Testis (tissue), 2 donors: ENCODE measurements at regions not wholly inside any gene's neighbourhood (a gene's known extent, or its start where the extent isn't known, plus 50 kb on each side); places are given as distances from the start of the nearest gene placed in this dataset.

Experiments
- DNase-seq: peaks from one replicate; pipeline ENCODE4 v3.0.0-alpha.2; 2019
- H3K27ac ChIP-seq, 2 donors: fragments of 200-600 bp; sonication (generic); one replicate each; pipeline ENCODE4 v1.5.1; 2019
- H3K27me3 ChIP-seq: fragments of 200-600 bp; sonication (generic); one replicate; pipeline ENCODE4 v1.5.1; 2019
- H3K36me3 ChIP-seq: fragments of 200-600 bp; sonication (generic); one replicate; pipeline ENCODE4 v1.5.1; 2017; ENCODE audit warnings: low read depth; ENCODE audit errors: missing control alignments
- H3K4me1 ChIP-seq: fragments of 200-600 bp; sonication (generic); one replicate; pipeline ENCODE4 v1.5.1; 2019
- H3K4me3 ChIP-seq, 2 donors: fragments of 200-600 bp; sonication (generic); one replicate each; pipeline ENCODE4 v1.5.1; 2017 to 2019
- H3K9me3 ChIP-seq: fragments of 200-600 bp; sonication (generic); one replicate; pipeline ENCODE4 v1.5.1; 2017
- POLR2A ChIP-seq: fragments of 450-650 bp; IDR thresholded peaks from one replicate; pipeline ENCODE4 v1.6.1; 2017; ENCODE audit warnings: antibody characterized with exemption, mild to moderate bottlenecking, moderate library complexity
- WGBS, 2 donors: methylation state at CpG; one replicate each; pipeline ENCODE4 v1.1.5; 2018; 5-methylcytosine and 5-hydroxymethylcytosine counted together
- intact Hi-C: fragments of 100-400 bp; cut with DNase I; formaldehyde crosslinking; loops from one replicate; pipeline ENCODE4 v1.15.1; 2023; ENCODE audit warnings: low total_unique reads
- TF ChIP-seq, protein P1 (sequence below), 3 experiments: fragments of 450-650 bp in 2 of 3; fragments of 200-600 bp in 1 of 3; sonication (generic) in 1 of 3; IDR thresholded peaks; one replicate each; pipeline ENCODE4 v1.5.1; 2016 to 2019; ENCODE audit warnings: antibody characterized with exemption in 3 of 3, mild to moderate bottlenecking in 2 of 3, moderate library complexity in 1 of 3

DNA sequence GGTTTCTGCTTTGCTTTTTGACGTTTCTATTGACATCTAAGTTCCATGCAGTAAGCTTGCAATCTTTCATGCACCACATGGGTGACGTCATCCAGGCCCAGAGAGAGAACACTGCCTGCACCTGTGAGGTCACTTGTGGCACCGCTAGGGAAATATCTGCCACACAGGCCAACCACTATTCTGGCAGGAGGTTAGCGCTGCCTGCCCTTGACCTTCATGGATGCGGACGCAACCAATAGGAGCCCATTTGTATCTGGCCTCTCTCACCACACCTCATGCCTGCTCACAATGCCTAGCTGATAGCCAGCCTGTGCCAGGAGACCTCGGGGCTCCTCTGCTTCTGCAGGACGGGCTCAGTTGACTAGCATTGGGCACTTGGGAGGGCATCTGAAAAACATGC is 55.8 kb upstream of the PRR23E start:
- intact Hi-C loops: no loop called here
- DNase-seq: peak; percentile 69

DNA sequence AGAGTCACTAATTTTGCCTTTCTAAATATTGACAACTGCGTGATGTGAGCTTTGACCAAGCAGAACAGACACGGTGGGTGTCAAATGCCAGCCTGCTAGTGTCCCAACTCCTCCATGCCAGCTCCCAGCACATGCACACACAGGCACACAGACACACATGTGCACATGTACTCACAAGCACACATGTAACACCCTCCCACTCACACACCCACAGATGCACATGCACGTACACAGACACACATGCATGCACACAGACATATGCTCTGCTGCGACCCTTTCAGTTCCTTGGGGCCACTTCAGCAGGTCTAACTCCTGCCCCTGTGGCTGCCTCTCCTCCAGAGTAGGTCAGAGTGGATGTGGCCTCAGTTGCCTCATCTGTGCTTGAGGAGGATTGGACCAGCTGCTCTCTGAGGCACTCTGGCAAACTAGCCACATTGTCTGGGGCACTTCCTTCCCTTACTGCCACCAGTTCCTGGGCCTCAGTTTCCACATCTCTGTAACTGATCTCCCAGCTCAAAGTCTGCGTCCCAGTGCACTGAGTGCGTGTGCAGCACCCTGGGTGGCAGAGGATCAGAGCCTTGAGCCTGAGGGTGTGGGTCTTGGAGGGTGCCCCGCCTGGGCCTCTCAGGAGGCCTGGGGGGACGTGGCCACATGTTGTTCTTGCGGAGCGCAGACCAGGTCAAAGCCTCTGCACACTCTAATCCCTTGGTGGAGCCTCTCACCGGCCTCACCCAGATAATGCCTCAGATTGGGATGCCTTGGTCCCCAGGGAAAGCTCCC is 55.0 kb upstream of the PRR23E start:
- no peaks in the 10 kb centered on the region for H3K9me3 ChIP-seq
- no peak for TF ChIP-seq POLR2A
- TF ChIP-seq, protein P1, sequence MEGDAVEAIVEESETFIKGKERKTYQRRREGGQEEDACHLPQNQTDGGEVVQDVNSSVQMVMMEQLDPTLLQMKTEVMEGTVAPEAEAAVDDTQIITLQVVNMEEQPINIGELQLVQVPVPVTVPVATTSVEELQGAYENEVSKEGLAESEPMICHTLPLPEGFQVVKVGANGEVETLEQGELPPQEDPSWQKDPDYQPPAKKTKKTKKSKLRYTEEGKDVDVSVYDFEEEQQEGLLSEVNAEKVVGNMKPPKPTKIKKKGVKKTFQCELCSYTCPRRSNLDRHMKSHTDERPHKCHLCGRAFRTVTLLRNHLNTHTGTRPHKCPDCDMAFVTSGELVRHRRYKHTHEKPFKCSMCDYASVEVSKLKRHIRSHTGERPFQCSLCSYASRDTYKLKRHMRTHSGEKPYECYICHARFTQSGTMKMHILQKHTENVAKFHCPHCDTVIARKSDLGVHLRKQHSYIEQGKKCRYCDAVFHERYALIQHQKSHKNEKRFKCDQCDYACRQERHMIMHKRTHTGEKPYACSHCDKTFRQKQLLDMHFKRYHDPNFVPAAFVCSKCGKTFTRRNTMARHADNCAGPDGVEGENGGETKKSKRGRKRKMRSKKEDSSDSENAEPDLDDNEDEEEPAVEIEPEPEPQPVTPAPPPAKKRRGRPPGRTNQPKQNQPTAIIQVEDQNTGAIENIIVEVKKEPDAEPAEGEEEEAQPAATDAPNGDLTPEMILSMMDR (IDR thresholded peaks at IDR 0.05): no peak
- H3K4me1 ChIP-seq: peaks cover 33% of the 10 kb centered on the region
- no peak overlapping the region for H3K4me3 ChIP-seq
- H3K36me3 ChIP-seq: no peaks in the 10 kb centered on the region
- no peaks in the 10 kb centered on the region for H3K27me3 ChIP-seq
- intact Hi-C loops: no loop called here
- DNase-seq: no peak
- H3K27ac ChIP-seq: no peak overlapping the region
- 87 to 97% methylated on average over 5 to 11 of the region's 11 CpGs for WGBS, 2 donors

More for the DNA sequence above, 55.8 kb upstream of the PRR23E start:
- Histone ChIP-seq H3K27me3 (no peaks in the 10 kb centered on the region), H3K4me1 (peaks cover 40% of the 10 kb centered on the region), H3K4me3 (no peak overlapping the region), H3K27ac (no peak overlapping the region), H3K36me3 (no peaks in the 10 kb centered on the region), H3K9me3 (no peaks in the 10 kb centered on the region)
- WGBS, 2 donors: 73 to 88% methylated on average over 8 of the region's 8 CpGs
- TF ChIP-seq, protein P1 (IDR thresholded peaks at IDR 0.05): no peak
- no peak for TF ChIP-seq POLR2A

DNA sequence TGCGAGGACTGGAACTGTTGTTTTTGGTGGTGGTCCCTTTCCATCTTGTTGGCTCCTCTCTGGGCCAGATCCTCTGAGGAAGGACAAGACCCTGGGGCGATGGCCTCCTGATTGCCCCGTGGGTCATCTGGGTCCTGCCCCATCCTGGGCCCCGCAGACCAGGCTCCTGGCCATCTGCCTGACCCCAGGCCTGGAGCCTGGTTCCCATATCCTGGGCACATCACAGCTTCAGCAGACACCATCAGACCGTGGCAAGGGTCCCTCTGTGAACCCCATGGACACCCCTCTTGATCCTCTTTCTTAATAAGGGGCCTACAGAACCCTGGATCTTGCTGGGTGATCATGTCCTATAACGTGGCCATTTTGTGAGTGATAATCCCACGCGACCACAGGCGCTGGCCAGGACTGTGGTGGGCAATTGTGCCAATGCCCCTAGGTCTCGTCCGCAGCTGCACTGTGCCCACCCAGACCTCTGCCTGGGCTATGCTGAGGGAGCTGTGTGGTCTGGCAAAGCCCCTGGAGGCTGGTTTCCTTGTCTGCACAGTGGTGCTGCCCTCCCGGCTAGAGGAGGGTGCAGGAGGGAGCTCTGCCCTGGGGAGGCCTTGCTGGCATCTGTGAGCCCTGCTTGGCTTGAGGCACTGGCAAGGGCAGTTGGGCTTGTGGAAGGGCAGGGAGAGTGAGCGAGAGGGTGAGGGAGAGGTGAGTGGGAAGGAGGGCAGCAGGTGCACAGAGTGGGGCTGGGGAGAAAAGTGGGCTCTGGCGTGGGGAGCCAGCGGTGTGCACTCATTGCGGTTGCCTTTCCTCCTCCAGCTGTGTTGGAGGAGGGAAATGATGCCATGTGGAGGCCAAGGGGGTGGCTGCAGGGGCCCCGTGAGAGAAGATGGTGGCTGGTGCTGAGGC is 53.1 kb upstream of the PRR23E start:
- Histone ChIP-seq H3K9me3 (no peaks in the 10 kb centered on the region), H3K36me3 (no peaks in the 10 kb centered on the region), H3K27me3 (no peaks in the 10 kb centered on the region), H3K27ac (no peak overlapping the region), H3K4me3 (no peak overlapping the region), H3K4me1 (peaks cover 19% of the 10 kb centered on the region)
- TF ChIP-seq, protein P1 (IDR thresholded peaks at IDR 0.05): no peak
- TF ChIP-seq POLR2A: no peak
- DNase-seq: no peak
- intact Hi-C loops: no loop called here
- WGBS, 2 donors: 88 to 91% methylated on average over 12 to 17 of the region's 17 CpGs

DNA sequence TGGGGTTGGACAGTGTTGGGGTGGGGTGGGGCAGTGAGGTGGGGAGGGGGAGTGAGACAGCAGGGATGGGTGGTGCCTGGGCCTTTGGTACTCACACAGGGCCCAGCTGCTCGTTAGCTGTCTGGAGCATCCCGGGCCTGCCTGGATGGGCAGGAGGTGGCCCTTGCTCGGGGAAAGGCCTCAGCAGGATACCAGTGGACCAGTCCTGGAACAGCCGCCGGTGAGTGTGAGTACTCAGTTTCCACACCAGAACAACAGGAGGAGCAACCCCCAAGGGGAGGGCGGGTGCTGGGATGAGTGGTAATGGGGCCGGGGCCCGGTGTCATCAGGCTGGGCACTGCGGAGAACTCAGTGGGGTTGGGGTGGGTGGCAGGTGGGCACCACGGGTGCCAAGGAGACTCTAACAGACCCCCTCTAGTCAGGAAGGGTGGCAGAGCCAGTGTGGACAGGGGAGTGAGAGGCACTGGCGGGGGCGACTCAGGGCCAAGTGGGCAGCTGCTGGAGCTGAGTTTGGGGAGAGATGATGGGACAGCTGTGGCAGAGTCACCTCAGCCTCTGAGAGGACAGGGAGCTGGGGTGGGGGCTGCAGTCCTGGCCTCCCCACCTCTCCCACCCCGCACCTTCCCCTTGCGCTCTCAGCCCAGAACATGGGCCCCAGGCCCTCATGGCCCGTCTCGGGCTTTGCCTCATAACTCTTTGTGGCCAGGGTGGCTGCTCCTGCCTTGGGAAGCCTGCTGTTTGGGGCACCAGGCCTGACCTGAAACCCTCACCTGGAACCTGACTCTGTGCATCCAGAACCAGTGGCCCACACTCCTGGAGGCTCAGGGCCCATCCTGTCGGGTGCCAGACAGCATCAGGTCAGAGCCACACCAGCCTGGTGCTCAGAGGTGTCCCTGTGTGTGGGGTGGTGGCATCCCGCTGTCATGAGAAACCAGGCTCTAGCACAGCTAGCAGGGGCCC is 52.1 kb upstream of the PRR23E start:
- Histone ChIP-seq H3K27me3 (no peaks in the 10 kb centered on the region), H3K4me1 (peaks cover 11% of the 10 kb centered on the region), H3K36me3 (no peaks in the 10 kb centered on the region), H3K27ac (no peak overlapping the region), H3K4me3 (no peak overlapping the region), H3K9me3 (no peaks in the 10 kb centered on the region)
- no peak for DNase-seq
- WGBS, 2 donors: 90 to 98% methylated on average over 5 to 18 of the region's 18 CpGs
- intact Hi-C loops: no loop called here
- TF ChIP-seq, protein P1 (IDR thresholded peaks at IDR 0.05): no peak
- TF ChIP-seq POLR2A: no peak
